Right atrium auricular region (tissue), 2 donors: ENCODE measurements at regions not wholly inside any gene's neighbourhood (a gene's known extent, or its start where the extent isn't known, plus 50 kb on each side); places are given as distances from the start of the nearest gene placed in this dataset.

Experiments
- DNase-seq: peaks from one replicate; pipeline ENCODE4 v3.0.0-alpha.2; 2019; ENCODE audit warnings: low spot score
- H3K27ac ChIP-seq, 2 donors: fragments of 200-600 bp; sonication (generic); 1 replicate in 1 of 2; 2 replicates in 1 of 2; pipeline ENCODE4 v1.5.1; 2016 to 2019
- H3K27me3 ChIP-seq, 2 donors: fragments of 200-600 bp; sonication (generic); one replicate each; pipeline versions ENCODE4 v1.5.1 to v1.6.0; 2017 to 2019
- H3K36me3 ChIP-seq: fragments of 200-600 bp; sonication (generic); one replicate; pipeline ENCODE4 v1.5.1; 2016
- H3K4me1 ChIP-seq, 2 donors: fragments of 200-600 bp; sonication (generic); one replicate each; pipeline versions ENCODE4 v1.5.1 to v1.6.0; 2017 to 2019
- H3K4me3 ChIP-seq, 2 donors: fragments of 200-600 bp; sonication (generic); 1 replicate in 1 of 2; 2 replicates in 1 of 2; pipeline ENCODE4 v1.5.1; 2017 to 2019; ENCODE audit warnings: mild to moderate bottlenecking in 1 of 2, moderate library complexity in 1 of 2
- H3K9me3 ChIP-seq, 2 donors: fragments of 200-600 bp; sonication (generic); one replicate each; pipeline ENCODE4 v1.5.1; 2019
- TF ChIP-seq, protein P1 (sequence below), 2 donors: fragments of 200-600 bp; sonication (generic); IDR thresholded peaks; one replicate each; pipeline ENCODE4 v1.5.1; 2019; ENCODE audit warnings: antibody characterized with exemption in 2 of 2

DNA sequence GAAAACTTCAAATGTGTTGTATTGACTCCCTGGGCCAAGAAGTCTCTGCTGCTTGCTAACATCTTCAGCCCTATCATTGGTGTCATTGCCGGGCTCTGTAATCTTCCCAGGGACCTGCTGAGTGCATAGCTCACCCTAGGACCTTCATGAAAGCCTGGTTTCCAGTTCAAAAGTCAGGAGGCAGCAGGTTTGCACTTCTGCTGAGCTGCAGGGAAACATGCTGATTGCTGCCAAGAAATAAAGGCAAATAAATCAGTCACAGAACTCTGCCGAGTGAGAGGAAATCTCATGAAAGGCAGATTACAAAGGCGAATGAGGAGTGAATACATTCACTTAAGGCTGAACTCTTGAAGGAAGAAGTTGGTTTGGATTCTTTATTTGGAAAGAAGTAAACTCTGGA lies 1947.6 kb upstream of the CELF4 start:
- Histone ChIP-seq H3K4me3 (no peak overlapping the region), H3K36me3 (no peaks in the 10 kb centered on the region), H3K4me1 (no peaks in the 10 kb centered on the region), H3K27ac (no peak overlapping the region), H3K27me3 (no peaks in the 10 kb centered on the region), H3K9me3 (no peaks in the 10 kb centered on the region)
- no peak for DNase-seq
- TF ChIP-seq, protein P1, sequence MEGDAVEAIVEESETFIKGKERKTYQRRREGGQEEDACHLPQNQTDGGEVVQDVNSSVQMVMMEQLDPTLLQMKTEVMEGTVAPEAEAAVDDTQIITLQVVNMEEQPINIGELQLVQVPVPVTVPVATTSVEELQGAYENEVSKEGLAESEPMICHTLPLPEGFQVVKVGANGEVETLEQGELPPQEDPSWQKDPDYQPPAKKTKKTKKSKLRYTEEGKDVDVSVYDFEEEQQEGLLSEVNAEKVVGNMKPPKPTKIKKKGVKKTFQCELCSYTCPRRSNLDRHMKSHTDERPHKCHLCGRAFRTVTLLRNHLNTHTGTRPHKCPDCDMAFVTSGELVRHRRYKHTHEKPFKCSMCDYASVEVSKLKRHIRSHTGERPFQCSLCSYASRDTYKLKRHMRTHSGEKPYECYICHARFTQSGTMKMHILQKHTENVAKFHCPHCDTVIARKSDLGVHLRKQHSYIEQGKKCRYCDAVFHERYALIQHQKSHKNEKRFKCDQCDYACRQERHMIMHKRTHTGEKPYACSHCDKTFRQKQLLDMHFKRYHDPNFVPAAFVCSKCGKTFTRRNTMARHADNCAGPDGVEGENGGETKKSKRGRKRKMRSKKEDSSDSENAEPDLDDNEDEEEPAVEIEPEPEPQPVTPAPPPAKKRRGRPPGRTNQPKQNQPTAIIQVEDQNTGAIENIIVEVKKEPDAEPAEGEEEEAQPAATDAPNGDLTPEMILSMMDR (IDR thresholded peaks at IDR 0.05): no peak

DNA sequence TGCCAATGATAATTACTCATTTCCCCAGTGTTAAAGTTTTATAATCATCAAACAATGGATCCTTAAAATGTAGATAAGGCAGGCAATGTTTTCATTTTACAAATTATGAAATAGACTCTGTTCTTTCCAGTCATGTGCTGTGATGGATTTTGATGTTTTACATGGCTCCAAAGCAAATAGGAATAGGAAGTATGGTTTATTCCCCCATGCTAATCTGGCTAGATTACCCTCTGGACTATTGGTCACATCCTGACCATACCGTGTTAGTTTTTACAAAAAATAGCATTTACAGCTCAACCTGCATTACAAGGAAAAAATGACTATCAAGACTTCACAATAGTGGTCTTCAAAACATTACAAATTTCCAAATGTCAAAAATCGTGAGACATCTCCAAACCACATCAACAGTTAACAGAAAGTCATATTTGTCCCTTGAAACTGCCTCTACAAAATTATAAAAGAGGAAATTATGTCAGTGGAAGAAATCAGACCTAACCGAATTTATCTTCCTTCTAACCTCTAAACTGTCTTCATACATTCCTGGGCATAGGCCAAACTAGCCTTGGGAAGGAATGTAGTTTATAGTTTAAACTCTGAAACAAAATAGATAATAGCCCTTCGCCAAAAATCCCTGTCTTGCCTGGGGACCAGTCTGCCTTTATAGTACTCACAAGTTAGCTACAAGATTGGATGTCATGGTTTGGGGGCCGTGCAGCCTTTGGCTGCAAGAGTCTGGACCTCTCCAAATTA lies 1941.2 kb upstream of the CELF4 start:
- TF ChIP-seq, protein P1 (IDR thresholded peaks at IDR 0.05): no peak

DNA sequence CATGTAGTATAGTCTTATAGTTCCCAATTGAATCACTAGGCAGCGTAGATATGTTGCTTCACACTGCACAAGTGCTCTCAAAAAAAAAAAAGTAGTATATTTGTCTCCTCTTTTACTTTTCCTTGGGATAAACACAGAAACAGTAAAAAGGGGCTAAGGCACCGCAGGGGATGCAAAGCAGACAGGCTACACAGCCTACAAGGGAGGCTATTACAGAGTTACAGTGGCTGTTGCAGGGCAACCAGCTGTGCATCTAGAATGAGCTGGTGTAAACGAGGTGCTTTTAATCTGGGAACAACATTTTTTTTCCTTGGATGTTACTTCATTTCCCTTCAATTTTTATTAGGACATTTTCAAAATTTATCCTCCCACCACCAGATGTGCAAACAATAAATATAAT lies 1934.7 kb upstream of the CELF4 start:
- H3K27me3 ChIP-seq: no peaks in the 10 kb centered on the region
- no peaks in the 10 kb centered on the region for H3K9me3 ChIP-seq
- no peak for DNase-seq
- H3K4me1 ChIP-seq: no peaks in the 10 kb centered on the region
- TF ChIP-seq, protein P1 (IDR thresholded peaks at IDR 0.05): no peak
- H3K27ac ChIP-seq: no peak overlapping the region
- no peak overlapping the region for H3K4me3 ChIP-seq
- H3K36me3 ChIP-seq: no peaks in the 10 kb centered on the region

More for the DNA sequence above, 1941.2 kb upstream of the CELF4 start:
- H3K27me3 ChIP-seq: no peaks in the 10 kb centered on the region
- H3K36me3 ChIP-seq: no peaks in the 10 kb centered on the region
- no peaks in the 10 kb centered on the region for H3K4me1 ChIP-seq
- no peaks in the 10 kb centered on the region for H3K9me3 ChIP-seq
- no peak for DNase-seq
- no peak overlapping the region for H3K4me3 ChIP-seq
- H3K27ac ChIP-seq: no peak overlapping the region

DNA sequence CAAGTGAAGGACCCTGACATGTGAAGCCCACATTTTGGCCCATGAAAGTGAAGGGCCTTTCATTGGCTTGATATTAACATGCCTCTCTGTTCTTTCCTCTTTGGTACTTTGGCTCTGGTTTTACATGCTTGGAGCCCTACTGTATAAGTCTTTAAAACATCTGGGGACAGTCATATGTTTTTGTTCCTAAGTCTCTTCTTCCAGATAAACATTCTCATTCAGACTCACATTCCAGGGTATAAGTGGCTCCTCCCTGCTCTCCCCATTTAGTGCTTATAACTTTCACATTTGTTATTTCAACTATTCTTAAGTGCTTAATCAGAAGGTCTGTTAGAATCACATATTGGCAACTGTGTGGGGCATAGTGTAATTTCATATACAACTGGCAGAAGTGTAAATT lies 1932.2 kb upstream of the CELF4 start:
- DNase-seq: no peak
- H3K9me3 ChIP-seq: no peaks in the 10 kb centered on the region
- no peak overlapping the region for H3K27ac ChIP-seq
- H3K4me1 ChIP-seq: no peaks in the 10 kb centered on the region
- TF ChIP-seq, protein P1 (IDR thresholded peaks at IDR 0.05): no peak
- H3K36me3 ChIP-seq: no peaks in the 10 kb centered on the region
- H3K4me3 ChIP-seq: no peak overlapping the region
- no peaks in the 10 kb centered on the region for H3K27me3 ChIP-seq

DNA sequence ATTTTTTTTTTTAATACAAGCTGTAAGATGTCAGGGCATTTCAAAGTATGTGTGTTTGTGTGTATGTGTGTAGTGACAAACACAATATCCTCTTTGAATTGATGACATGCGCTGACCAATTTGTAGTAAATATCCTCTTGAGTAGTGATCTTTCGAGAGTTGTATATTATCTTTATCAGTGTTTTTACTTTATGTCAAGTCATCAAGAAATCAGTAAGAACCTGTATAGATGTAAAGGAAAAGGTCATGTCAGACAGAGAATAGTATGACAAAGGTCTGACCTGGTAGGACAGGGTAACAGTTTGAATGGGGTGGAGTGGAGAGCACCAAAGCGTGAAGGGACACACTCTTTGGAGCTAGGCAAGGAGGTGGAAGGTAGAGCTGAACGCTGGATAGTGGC lies 1931.4 kb upstream of the CELF4 start:
- Histone ChIP-seq H3K4me1 (no peaks in the 10 kb centered on the region), H3K27me3 (no peaks in the 10 kb centered on the region), H3K36me3 (no peaks in the 10 kb centered on the region), H3K27ac (no peak overlapping the region), H3K4me3 (no peak overlapping the region), H3K9me3 (peaks cover 0 to 3% of the 10 kb centered on the region in 2 donors)
- no peak for DNase-seq
- TF ChIP-seq, protein P1 (IDR thresholded peaks at IDR 0.05): no peak
